ENCODE measurements at regions not wholly inside any gene's neighbourhood (a gene's known extent, or its start where the extent isn't known, plus 50 kb on each side); places are given as distances from the start of the nearest gene placed in this dataset.
"Not testable (repeated sequence)": the region's sequence is repeated elsewhere in the genome, so short reads cannot be mapped to it uniquely, and the experiment has no call there.

DNA sequence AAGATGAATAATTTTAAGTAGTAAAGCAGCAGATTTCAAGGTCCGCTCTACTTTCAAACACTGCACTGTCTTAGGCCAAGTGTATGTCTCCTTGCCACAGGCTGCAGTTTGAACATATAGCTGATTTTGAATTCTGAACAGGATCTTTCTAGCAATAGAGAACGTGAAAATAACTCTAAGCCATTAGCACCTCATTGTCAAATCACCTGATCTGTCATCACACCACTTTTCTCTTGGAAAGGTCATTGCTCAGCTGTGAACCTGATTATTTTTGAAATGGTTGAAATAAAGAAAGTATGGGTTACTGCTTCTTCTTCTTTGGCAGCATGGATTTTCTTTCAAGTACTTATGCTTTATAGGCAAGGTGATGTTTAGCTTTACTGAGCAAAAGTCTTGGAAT, 357.0 kb upstream of the RORB start:
- H3K4me1 Mint-ChIP-seq: no peaks in the 10 kb centered on the region
- no peak overlapping the region for H3K27ac Mint-ChIP-seq
- no peaks in the 10 kb centered on the region for H3K36me3 Mint-ChIP-seq
- no peaks in the 10 kb centered on the region for H3K27me3 Mint-ChIP-seq
- peaks cover 0 to 3% (median 0%) of the 10 kb centered on the region in 3 donors for H3K9me3 Mint-ChIP-seq
- no peak overlapping the region for H3K4me3 Mint-ChIP-seq

DNA sequence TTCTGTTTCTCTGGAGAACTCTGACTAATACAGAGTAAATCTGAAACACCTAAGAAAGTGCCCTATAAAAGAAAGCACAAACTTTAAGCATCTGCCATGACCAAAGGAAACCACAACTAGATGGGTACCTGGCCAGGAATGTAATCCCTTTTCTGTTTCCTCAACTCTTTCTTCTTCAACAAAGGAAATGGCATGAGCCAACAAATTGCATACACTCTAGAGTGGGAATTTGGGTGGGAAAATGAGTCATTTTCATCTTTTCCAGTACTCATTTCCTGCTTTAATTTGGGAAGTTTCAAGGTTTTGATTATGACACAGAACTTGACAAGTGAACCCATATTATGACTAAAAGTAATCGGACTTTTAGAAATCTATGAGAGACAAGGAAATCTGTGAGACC, 349.2 kb upstream of the RORB start:
- peaks cover 0 to 2% (median 0%) of the 10 kb centered on the region in 3 donors for H3K4me1 Mint-ChIP-seq
- no peaks in the 10 kb centered on the region for H3K36me3 Mint-ChIP-seq
- no peak overlapping the region for H3K4me3 Mint-ChIP-seq
- H3K27me3 Mint-ChIP-seq: no peaks in the 10 kb centered on the region
- no peak overlapping the region for H3K27ac Mint-ChIP-seq
- peaks cover 0 to 19% (median 2%) of the 10 kb centered on the region in 3 donors for H3K9me3 Mint-ChIP-seq

DNA sequence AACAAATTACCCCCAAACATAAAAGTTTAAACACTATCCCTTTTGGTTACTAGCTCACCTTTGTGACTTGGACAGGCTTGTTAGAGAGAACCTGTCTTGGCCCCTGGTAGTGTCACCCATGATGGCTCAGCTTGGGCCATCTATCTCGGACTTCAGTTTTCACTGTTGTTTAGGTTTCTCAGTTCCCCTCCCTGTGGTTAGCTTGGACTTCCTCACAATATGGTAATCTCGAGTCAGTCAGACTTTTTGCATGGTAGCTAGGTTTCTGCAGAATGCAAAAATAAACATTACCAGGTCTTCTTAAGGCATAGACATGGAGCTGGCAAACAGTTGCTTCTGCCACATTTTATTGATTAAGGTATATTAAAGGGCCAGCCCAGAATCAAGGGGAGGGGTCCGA, 324.3 kb upstream of the RORB start:
- Mint-ChIP-seq H3K4me1 (no peaks in the 10 kb centered on the region), H3K27ac (no peak overlapping the region), H3K9me3 (peaks cover 2 to 14% (median 6%) of the 10 kb centered on the region in 3 donors), H3K36me3 (no peaks in the 10 kb centered on the region), H3K4me3 (no peak overlapping the region), H3K27me3 (peaks cover 1% of the 10 kb centered on the region)

DNA sequence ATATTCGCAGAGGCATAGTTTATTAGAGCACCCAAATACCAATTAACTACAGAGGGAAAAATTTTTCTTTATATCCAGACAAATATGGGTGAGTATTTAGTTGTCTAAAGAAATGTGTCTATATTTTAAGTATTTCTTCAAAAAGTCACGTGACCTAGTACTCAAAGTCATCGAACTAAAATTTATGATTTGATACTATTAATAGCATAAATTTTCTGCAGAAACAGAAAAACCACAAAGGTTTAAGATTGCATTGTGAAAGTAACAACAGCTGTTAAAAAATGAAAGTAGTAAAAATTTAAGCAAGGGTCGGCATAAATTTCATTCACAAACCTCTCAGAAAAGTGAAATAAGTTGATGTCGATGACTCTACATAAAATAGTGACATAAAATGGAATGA, 323.9 kb upstream of the RORB start:
- Mint-ChIP-seq H3K36me3 (no peaks in the 10 kb centered on the region), H3K4me3 (no peak overlapping the region), H3K27me3 (peaks cover 1% of the 10 kb centered on the region), H3K27ac (no peak overlapping the region), H3K4me1 (no peaks in the 10 kb centered on the region), H3K9me3 (peaks cover 2 to 14% (median 6%) of the 10 kb centered on the region in 3 donors)

DNA sequence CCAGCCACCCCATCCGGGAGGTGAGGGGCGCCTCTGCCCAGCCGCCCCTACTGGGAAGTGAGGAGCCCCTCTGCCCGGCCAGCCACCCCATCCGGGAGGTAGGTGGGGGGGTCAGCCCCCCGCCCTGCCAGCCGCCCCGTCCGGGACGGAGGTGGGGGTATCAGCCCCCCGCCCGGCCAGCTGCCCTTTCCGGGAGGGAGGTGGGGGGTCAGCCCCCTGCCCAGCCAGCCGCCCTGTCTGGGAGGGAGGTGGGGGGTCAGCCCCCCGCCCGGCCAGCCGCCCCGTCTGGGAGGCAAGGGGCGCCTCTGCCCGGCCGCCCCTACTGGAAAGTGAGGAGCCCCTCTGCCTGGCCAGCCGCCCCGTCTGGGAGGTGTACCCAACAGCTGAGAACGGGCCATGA, 299.4 kb upstream of the RORB start:
- not testable (repeated sequence) for H3K36me3 Mint-ChIP-seq, H3K4me3 Mint-ChIP-seq, H3K27me3 Mint-ChIP-seq, H3K27ac Mint-ChIP-seq, H3K4me1 Mint-ChIP-seq
- peaks cover 0 to 26% (median 3%) of the 10 kb centered on the region in 3 donors for H3K9me3 Mint-ChIP-seq

DNA sequence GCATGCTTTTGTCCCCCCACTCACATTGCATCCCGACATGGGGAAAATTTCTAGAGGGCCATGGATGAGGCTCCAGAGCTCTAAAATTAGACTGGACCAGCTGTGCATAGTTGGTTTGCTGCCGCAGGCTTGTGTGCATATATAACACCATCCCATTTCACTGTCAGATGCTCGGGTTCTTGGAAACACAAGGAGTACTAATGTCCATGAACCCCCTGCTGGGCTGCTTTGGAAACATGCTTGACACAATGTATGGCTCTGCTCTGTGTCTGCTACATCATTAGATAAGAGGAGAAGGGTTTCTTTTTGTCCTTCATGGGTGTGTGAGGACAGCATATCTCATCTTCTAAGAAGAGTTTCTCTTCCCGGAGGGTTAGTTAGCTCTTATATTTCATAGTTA, 292.1 kb upstream of the RORB start:
- no peaks in the 10 kb centered on the region for H3K36me3 Mint-ChIP-seq
- no peaks in the 10 kb centered on the region for H3K9me3 Mint-ChIP-seq
- H3K4me3 Mint-ChIP-seq: no peak overlapping the region
- H3K27me3 Mint-ChIP-seq: no peaks in the 10 kb centered on the region
- no peaks in the 10 kb centered on the region for H3K4me1 Mint-ChIP-seq
- no peak overlapping the region for H3K27ac Mint-ChIP-seq

DNA sequence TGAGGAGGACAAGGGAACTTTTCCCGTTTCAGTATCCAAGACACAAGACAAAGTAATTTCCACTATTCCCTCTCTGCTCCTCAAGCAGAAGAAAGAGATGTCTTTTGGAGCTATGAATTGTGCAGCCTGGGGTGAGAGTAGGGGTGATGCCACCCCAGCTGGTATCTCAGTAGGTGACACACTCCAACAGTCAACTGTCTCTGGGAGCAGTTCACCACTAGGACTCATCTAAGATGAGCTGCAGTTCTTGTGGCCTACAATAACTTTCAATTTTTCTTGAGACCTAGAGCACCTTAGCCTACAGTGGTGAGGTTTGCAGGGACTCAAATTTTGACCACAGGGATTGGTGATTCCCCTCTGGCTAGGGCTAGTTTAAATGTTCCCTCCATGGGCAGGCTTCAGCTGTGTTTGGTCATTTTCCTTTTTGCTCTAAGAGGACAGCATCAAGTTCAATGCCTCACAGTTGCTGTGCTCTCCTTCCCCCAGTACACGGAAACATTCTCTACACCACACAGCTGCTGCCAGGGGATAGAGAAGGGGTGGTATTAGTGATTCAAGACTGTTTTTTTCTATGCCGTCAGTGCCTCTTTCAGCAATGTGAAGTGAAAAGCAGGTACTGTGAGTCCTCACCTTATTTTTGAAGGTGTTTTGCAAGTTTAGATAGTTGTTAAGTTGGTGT, 278.6 kb upstream of the RORB start:
- H3K27me3 Mint-ChIP-seq: no peaks in the 10 kb centered on the region
- peaks cover 4 to 8% (median 7%) of the 10 kb centered on the region in 3 donors for H3K9me3 Mint-ChIP-seq
- no peak overlapping the region for H3K4me3 Mint-ChIP-seq
- H3K27ac Mint-ChIP-seq: peak overlapping the region in 1 of 3 donors; percentile 25
- peaks cover 2% of the 10 kb centered on the region for H3K36me3 Mint-ChIP-seq
- no peaks in the 10 kb centered on the region for H3K4me1 Mint-ChIP-seq

DNA sequence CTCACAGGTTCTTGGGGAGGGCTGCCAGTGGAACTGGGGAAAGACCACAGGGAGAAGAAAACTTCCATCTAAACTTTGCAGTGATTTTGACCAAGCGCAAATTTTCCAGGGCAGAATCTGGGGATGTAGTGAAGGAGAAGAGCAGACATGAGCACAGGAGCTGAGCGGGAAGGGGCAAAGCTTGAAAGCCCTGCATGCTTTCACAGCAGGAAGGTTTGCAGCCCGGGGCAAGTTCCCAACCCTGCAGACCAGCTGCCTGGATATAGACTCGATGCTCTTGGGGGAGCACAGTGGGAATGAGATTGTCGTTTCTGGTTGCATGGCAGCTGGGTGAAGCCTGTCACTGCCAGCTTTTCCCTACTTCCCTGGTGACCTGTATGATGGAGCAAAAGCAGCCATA, 276.8 kb upstream of the RORB start:
- no peaks in the 10 kb centered on the region for H3K27me3 Mint-ChIP-seq
- H3K27ac Mint-ChIP-seq: no peak overlapping the region
- peaks cover 2% of the 10 kb centered on the region for H3K36me3 Mint-ChIP-seq
- H3K4me1 Mint-ChIP-seq: no peaks in the 10 kb centered on the region
- peaks cover 7 to 10% (median 7%) of the 10 kb centered on the region in 3 donors for H3K9me3 Mint-ChIP-seq
- H3K4me3 Mint-ChIP-seq: no peak overlapping the region

DNA sequence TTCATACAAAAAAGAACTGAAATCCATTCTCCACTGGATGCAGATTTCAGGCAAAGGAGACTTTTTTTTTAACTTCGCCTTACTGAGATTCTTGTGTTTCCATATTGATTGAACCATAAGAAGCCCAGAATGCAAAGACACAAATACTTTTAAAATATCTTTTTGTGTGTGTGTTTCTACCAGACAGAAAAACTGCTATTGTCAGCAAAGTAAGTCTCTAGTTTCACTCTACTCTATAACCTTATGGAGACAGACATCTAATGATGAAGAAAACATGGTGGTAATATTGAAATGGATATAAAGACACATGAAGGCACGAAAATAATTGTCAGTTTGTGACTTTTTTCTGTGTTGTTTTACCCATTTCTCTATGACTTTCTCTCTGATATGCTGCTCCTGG, 260.3 kb upstream of the RORB start:
- Mint-ChIP-seq H3K27me3 (no peaks in the 10 kb centered on the region), H3K4me1 (peaks cover 0 to 2% (median 0%) of the 10 kb centered on the region in 3 donors)

DNA sequence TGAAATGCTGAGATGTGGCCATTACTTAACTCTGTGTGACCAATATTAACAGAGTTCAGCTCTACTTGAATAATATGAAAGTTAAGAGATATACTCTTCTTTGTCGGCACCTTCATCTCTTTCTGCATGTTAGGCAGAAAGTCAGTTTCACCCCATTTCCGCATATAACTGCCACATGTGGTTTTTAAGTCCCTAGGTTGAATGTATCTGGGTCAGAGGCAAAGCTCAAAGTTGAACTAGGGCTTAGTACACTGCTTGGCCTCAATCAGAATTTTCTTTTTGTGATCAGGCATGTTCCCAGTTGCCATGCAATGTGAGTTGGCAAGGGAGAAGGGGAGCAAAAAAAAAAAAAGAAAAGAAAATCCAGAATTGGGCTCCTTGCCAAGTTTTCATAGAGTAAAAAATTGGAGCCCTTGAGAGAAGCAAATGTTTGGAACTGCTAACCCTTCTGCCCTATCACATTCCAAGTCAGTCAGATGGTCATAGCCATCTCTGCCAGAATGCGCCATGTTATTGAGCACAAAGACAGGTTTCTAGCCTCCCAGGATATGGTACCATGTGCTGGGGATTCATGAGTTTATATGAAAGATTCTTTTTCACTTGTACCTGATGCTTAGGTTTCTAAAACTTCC, 251.2 kb upstream of the RORB start:
- H3K27me3 Mint-ChIP-seq: no peaks in the 10 kb centered on the region
- no peaks in the 10 kb centered on the region for H3K4me1 Mint-ChIP-seq
- H3K4me3 Mint-ChIP-seq: no peak overlapping the region
- peaks cover 0 to 4% (median 4%) of the 10 kb centered on the region in 3 donors for H3K9me3 Mint-ChIP-seq
- no peak overlapping the region for H3K27ac Mint-ChIP-seq
- no peaks in the 10 kb centered on the region for H3K36me3 Mint-ChIP-seq

More for the DNA sequence above, 260.3 kb upstream of the RORB start:
- Mint-ChIP-seq H3K9me3 (peaks cover 7 to 21% (median 11%) of the 10 kb centered on the region in 3 donors), H3K4me3 (no peak overlapping the region), H3K36me3 (no peaks in the 10 kb centered on the region), H3K27ac (no peak overlapping the region)

DNA sequence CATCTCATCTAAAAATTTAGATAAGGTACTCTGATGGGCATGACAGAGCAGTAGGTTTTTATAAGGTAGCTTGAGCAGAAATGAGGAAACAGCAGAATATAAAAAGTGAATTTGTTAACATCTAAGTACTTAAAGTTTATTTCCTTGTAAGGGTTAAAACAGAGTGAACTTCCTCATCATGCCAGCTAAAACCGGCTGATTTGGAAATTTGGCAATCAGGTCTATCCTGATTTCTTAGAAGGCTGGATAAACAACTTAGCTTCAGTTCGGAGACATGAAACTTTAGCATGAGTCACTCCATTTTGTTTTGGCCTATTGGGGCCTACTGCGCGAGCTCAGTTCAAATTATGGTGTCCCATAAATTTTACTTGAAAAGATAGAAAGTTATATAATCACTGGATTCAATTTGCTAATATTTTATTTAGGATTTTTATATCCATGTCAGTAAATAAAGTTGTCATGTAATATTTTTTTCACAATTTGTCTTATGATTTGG, 241.6 kb upstream of the RORB start:
- Mint-ChIP-seq H3K27me3 (no peaks in the 10 kb centered on the region), H3K9me3 (no peaks in the 10 kb centered on the region), H3K4me1 (no peaks in the 10 kb centered on the region), H3K36me3 (no peaks in the 10 kb centered on the region), H3K4me3 (no peak overlapping the region), H3K27ac (no peak overlapping the region)

DNA sequence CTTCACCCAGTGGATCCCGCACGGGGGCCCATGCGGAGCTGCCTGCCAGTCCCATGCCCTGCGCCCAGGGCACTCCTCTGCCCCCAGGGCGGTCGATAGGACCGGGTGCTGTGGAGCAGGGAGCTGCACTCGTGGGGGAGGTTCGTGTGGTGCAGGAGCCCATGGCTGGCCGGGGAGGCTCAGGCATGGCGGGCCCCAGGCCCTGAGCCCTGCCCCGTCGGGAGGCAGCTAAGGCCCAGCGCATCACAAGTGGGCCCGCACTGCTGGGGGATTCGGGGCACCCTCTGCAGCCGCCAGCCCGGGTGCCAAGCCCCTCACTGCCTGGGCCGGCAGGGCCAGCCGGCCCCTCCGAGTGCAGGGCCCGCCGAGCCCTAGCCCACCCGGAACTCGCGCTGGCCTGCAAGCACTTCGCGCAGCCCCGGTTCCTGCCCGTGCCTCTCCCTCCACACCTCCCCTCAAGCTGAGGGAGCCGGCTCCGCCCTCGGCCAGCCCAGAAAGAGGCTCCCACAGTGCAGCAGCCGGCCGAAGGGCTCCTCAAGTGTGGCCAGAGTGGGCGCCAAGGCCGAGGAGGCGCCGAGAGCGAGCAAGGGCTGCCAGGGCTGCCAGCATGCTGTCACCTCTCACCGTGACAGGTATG, 221.1 kb upstream of the RORB start:
- Mint-ChIP-seq H3K36me3 (no peaks in the 10 kb centered on the region), H3K9me3 (peaks cover 2 to 4% (median 3%) of the 10 kb centered on the region in 3 donors), H3K4me3 (no peak overlapping the region), H3K27me3 (peaks cover 1% of the 10 kb centered on the region), H3K27ac (no peak overlapping the region), H3K4me1 (no peaks in the 10 kb centered on the region)

DNA sequence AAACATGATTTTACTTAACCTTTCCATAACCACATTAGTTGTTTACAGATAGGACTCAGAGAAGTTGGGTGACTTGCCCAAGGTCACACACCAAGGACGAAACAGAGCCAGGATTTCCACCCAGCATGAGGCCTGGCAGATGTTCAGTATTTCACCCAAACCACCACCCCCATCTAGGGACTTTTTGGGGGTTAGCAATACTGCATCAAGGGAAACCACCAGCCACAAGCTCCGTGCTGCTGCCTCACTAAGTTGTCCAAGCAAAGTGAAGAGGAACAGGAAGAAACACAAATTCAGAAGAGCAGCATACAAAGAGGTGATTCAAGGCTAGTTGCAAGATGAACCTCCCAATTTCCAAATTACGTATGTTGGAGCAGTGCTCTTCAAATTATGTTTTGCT, 219.6 kb upstream of the RORB start:
- Mint-ChIP-seq H3K36me3 (no peaks in the 10 kb centered on the region), H3K4me1 (no peaks in the 10 kb centered on the region), H3K27me3 (peaks cover 1% of the 10 kb centered on the region), H3K27ac (no peak overlapping the region), H3K4me3 (no peak overlapping the region), H3K9me3 (peaks cover 2 to 4% (median 3%) of the 10 kb centered on the region in 3 donors)

DNA sequence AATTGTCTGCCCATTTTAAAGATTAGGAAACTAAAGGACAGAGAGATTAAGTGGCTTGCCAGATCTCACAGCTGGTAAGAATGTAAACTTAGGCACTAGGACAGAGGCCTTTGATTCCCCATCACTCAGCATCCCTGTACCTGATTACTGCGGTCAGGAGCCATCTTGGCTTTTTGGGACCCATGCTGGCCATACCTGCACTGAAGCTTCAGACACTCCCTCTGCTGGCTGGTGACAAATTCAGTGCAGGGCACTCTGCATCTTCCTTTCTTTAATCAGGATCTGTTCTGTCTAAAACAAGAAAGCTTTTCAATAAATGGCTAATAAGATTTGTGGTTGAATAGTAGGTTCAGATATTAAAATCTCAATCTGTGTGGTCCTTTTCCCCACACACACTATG, 215.5 kb upstream of the RORB start:
- H3K27ac Mint-ChIP-seq: peak overlapping the region in 1 of 3 donors; percentile 10
- no peaks in the 10 kb centered on the region for H3K4me1 Mint-ChIP-seq
- H3K4me3 Mint-ChIP-seq: no peak overlapping the region
- peaks cover 1% of the 10 kb centered on the region for H3K27me3 Mint-ChIP-seq
- H3K36me3 Mint-ChIP-seq: no peaks in the 10 kb centered on the region
- H3K9me3 Mint-ChIP-seq: peaks cover 2 to 4% (median 3%) of the 10 kb centered on the region in 3 donors

DNA sequence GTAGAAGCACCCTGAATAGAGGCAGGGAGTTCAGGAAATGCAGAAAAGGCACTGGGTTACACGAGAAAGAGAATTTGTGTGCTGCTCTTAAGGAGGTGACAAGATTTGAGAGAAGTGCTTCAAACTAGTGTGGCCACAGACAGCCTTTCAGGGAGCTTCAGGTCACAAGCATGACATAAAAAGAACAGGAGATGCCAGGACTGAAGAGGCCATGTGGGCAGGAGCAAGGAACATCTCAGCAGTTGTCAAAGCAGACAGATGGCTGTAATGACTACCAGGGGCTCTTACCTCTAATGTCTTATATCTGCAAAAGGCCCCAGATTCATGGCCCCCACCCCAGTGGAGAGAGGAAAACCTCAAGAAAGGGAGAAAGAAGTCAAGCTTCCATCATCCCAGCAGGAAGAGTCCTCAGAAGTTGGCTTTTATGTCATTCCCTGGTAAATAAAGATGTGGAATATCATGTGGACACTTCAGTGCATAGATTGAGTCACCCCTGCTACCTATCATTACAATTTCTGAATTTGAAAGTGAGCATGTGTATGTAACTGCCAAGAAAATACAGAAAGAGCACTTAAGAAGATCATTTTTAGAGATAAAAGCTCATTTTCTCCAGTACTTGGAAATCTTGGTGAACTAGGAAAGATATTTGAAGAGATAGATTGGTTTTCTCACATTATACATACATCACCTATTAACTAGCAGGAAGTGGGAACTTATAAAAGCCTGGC, 214.4 kb upstream of the RORB start:
- peaks cover 2 to 4% (median 3%) of the 10 kb centered on the region in 3 donors for H3K9me3 Mint-ChIP-seq
- H3K4me1 Mint-ChIP-seq: no peaks in the 10 kb centered on the region
- H3K36me3 Mint-ChIP-seq: no peaks in the 10 kb centered on the region
- no peak overlapping the region for H3K4me3 Mint-ChIP-seq
- H3K27me3 Mint-ChIP-seq: peaks cover 1% of the 10 kb centered on the region
- H3K27ac Mint-ChIP-seq: no peak overlapping the region

Measured in IgD-negative memory B cell (primary cell).